ENCODE measurements at regions not wholly inside any gene's neighbourhood (a gene's known extent, or its start where the extent isn't known, plus 50 kb on each side); places are given as distances from the start of the nearest gene placed in this dataset.

DNA sequence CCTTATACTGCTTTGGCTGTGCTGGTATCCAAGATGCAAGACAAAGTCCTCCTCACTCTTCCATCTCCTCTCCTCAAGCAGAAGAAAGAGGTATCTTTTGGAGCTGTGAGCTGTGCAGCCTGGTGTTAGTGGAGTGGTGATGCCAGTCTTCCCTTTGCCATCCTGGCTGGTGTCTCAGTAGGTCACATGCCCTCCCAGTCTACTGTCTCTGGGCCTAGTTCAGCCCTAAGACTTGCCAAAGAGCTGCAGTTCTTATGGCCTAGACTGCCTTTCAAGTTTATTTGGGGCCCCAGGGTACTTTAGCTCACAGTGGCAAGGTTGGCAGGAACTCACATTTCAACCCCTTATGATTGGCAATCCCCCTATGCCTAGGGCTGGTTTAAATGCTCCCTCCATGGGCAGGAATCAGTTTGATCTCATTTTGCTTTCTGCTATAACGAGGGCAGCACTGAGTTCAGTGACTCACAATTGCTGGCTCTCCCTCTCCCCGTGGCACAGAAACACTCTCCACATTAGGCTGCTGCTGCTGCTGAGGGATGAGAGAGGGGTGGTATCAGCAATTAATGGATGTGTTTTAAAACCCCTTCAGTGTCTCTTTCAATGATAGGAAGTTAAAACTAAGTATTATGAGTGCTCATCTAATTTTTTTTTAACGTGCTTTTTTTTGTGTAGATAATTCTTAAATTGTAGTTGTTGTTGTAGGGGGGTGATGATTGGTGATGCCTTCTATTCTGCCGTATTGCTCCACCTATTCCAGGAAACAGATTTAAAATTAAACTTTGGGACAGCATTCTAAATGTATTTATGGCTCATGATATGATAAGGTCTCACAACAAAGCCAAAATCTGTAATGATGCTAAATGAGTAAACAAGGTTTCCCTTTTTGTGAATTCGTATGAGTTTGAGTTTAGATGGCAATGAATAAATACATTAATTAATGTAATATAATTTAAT lies 1295.0 kb downstream of the JRKL start:
- no peaks in the 10 kb centered on the region for H3K27me3 ChIP-seq
- H3K9me3 ChIP-seq: no peaks in the 10 kb centered on the region
- no peak for DNase-seq (ENCODE audit: low spot score in 2 of 2)
- H3K4me3 ChIP-seq: no peak overlapping the region
- intact Hi-C loops (cut with DNase I): no loop called here
- TF ChIP-seq, protein P1, sequence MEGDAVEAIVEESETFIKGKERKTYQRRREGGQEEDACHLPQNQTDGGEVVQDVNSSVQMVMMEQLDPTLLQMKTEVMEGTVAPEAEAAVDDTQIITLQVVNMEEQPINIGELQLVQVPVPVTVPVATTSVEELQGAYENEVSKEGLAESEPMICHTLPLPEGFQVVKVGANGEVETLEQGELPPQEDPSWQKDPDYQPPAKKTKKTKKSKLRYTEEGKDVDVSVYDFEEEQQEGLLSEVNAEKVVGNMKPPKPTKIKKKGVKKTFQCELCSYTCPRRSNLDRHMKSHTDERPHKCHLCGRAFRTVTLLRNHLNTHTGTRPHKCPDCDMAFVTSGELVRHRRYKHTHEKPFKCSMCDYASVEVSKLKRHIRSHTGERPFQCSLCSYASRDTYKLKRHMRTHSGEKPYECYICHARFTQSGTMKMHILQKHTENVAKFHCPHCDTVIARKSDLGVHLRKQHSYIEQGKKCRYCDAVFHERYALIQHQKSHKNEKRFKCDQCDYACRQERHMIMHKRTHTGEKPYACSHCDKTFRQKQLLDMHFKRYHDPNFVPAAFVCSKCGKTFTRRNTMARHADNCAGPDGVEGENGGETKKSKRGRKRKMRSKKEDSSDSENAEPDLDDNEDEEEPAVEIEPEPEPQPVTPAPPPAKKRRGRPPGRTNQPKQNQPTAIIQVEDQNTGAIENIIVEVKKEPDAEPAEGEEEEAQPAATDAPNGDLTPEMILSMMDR (IDR thresholded peaks at IDR 0.05): no peak
- H3K36me3 ChIP-seq: no peaks in the 10 kb centered on the region
- H3K4me1 ChIP-seq: no peaks in the 10 kb centered on the region
- no peak overlapping the region for H3K27ac ChIP-seq

DNA sequence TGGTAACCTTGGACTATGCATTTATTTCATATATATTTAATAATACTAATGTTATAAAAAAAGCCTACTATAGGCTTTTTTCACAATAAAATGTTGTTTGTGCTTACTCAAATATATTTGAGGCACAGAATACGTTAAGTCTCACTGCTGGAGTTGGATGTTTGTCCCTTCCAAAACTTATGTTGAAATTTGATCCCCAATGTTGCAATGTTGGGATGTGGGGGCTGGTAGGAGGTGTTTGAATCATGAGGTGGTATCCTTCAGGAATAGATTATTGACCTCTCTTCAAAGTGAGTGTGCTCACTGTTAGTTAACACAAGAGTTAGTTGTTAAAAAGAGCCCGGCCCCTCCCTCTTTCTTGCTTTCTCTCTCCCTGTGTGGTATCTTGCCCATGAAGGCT lies 1295.9 kb downstream of the JRKL start:
- intact Hi-C loops (cut with DNase I): no loop called here
- TF ChIP-seq, protein P1 (IDR thresholded peaks at IDR 0.05): no peak

DNA sequence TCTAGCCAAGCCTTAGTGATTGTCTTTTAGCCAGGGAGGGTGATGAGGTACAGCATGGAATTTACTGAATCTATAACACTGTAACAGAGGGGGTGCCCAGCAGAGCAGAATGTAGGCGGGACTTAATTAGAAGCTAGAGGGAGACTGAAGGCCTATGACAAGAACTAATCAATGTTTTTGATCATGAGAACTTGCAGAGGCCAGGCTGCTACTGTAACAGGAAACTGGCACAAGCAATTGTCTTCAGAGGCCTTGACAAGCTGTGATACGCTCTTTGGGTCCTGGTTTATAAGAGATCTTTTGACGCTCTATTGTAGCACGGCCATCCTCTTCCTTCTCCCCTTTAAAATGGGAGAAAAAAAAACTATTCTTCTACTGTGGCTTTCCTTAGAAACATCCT lies 1297.3 kb downstream of the JRKL start:
- DNase-seq (ENCODE audit: low spot score in 2 of 2): no peak
- Histone ChIP-seq H3K4me1 (no peaks in the 10 kb centered on the region), H3K27me3 (no peaks in the 10 kb centered on the region), H3K9me3 (no peaks in the 10 kb centered on the region), H3K4me3 (no peak overlapping the region), H3K36me3 (no peaks in the 10 kb centered on the region), H3K27ac (no peak overlapping the region)
- TF ChIP-seq, protein P1 (IDR thresholded peaks at IDR 0.05): no peak
- intact Hi-C loops (cut with DNase I): no loop called here

More for the DNA sequence above, 1295.9 kb downstream of the JRKL start:
- H3K36me3 ChIP-seq: no peaks in the 10 kb centered on the region
- DNase-seq (ENCODE audit: low spot score in 2 of 2): no peak
- no peak overlapping the region for H3K27ac ChIP-seq
- H3K27me3 ChIP-seq: no peaks in the 10 kb centered on the region
- no peaks in the 10 kb centered on the region for H3K4me1 ChIP-seq
- no peak overlapping the region for H3K4me3 ChIP-seq
- H3K9me3 ChIP-seq: no peaks in the 10 kb centered on the region

DNA sequence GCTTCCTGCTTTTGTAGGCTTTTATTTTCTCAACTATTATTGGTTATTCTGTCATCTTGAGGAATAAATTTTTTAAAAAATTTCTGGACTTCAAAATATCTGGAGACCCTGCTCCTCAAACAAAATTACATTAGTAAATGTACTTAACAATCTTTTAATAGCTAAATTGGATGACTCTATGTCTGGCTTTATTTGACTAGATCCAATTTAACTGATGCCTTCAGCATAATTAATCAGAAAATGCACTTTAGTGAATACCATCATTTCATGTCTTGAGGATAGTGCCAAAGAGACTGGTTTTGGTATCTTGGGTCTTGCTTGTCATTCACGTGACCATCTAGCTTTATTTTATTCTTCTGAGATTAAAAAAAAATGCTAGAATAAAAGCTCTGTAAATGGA lies 1301.2 kb downstream of the JRKL start:
- H3K27me3 ChIP-seq: no peaks in the 10 kb centered on the region
- H3K4me3 ChIP-seq: no peak overlapping the region
- H3K4me1 ChIP-seq: no peaks in the 10 kb centered on the region
- intact Hi-C loops (cut with DNase I): no loop called here
- no peak for DNase-seq (ENCODE audit: low spot score in 2 of 2)
- H3K27ac ChIP-seq: no peak overlapping the region
- TF ChIP-seq, protein P1 (IDR thresholded peaks at IDR 0.05): no peak
- no peaks in the 10 kb centered on the region for H3K9me3 ChIP-seq
- no peaks in the 10 kb centered on the region for H3K36me3 ChIP-seq

DNA sequence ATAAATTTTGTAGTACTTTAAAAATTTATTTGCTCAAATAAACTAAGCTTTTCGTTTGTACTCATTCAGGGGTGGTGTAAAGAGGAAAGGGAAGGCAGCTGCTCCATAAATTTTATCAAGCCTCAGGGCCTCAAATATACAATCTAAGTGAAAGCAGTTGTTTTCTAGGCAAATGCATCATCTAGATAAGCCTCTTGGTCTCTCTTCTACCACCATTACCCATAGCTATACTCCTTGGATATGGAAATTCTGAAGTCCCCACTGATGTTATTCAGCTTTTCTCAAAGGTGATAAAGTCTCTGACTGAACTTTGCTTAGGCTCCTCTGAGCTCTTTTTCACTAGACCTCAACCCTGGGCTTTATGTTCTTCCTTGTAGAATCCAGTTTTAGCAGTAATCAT lies 1313.1 kb downstream of the JRKL start:
- intact Hi-C loops (cut with DNase I): no loop called here
- no peak overlapping the region for H3K27ac ChIP-seq
- H3K4me3 ChIP-seq: no peak overlapping the region
- H3K27me3 ChIP-seq: no peaks in the 10 kb centered on the region
- no peaks in the 10 kb centered on the region for H3K9me3 ChIP-seq
- H3K36me3 ChIP-seq: no peaks in the 10 kb centered on the region
- TF ChIP-seq, protein P1 (IDR thresholded peaks at IDR 0.05): no peak
- no peaks in the 10 kb centered on the region for H3K4me1 ChIP-seq
- DNase-seq (ENCODE audit: low spot score in 2 of 2): no peak

Measured in ascending aorta (tissue), 2 donors.